Left ventricle myocardium inferior (tissue), 1 donor: ENCODE measurements at regions not wholly inside any gene's neighbourhood (a gene's known extent, or its start where the extent isn't known, plus 50 kb on each side); places are given as distances from the start of the nearest gene placed in this dataset.

Source experiments
- DNase-seq: peaks from one replicate; pipeline ENCODE4 v3.0.0-alpha.2; 2020
- H3K27ac ChIP-seq: fragments of 200-600 bp; replicated peaks from 2 replicates; pipeline ENCODE4 v1.8.0; 2021
- H3K27me3 ChIP-seq: fragments of 200-600 bp; 2 replicates; pipeline ENCODE4 v1.8.0; 2021; ENCODE audit warnings: low read depth
- H3K36me3 ChIP-seq: fragments of 200-600 bp; 2 replicates; pipeline ENCODE4 v1.8.0; 2021
- H3K4me1 ChIP-seq: fragments of 200-600 bp; 2 replicates; pipeline ENCODE4 v1.8.0; 2021
- H3K4me3 ChIP-seq: fragments of 200-600 bp; 2 replicates; pipeline ENCODE4 v1.8.0; 2021; ENCODE audit warnings: mild to moderate bottlenecking, moderate library complexity
- H3K9me3 ChIP-seq: fragments of 200-600 bp; replicated peaks from 2 replicates; pipeline ENCODE4 v1.8.0; 2021
- CTCF ChIP-seq: fragments of 200-600 bp; IDR thresholded peaks from 2 replicates; pipeline ENCODE4 v1.8.0; 2021; ENCODE audit warnings: antibody characterized with exemption, mild to moderate bottlenecking, borderline replicate concordance
- intact Hi-C: fragments of 100-400 bp; cut with micrococcal nuclease; formaldehyde crosslinking; loops from one replicate; pipeline ENCODE4 v1.11.0; 2022
- donor health status: DM: no; HTN: yes; CAD: no; lungs with severe emphysema.

GRCh38 chr13:97057176-97057575, 62.9 kb upstream of the OXGR1 start:
- H3K4me3 ChIP-seq: no peak overlapping the region
- intact Hi-C loops: no loop called here
- peaks cover 16% of the 10 kb centered on the region for H3K9me3 ChIP-seq
- no peaks in the 10 kb centered on the region for H3K27me3 ChIP-seq
- no peaks in the 10 kb centered on the region for H3K4me1 ChIP-seq
- no peak for DNase-seq
- H3K36me3 ChIP-seq: no peaks in the 10 kb centered on the region
- H3K27ac ChIP-seq: no peak overlapping the region
- no peak for TF ChIP-seq CTCF

GRCh38 chr13:97058391-97058790, 64.1 kb upstream of the OXGR1 start:
- no peak for TF ChIP-seq CTCF
- Histone ChIP-seq H3K27ac (no peak overlapping the region), H3K9me3 (peaks cover 16% of the 10 kb centered on the region), H3K36me3 (no peaks in the 10 kb centered on the region), H3K4me3 (no peak overlapping the region), H3K4me1 (no peaks in the 10 kb centered on the region), H3K27me3 (no peaks in the 10 kb centered on the region)
- intact Hi-C loops: no loop called here
- DNase-seq: no peak

- intact Hi-C loops: no loop called here
- Histone ChIP-seq H3K4me1 (no peaks in the 10 kb centered on the region), H3K27me3 (no peaks in the 10 kb centered on the region), H3K9me3 (peaks cover 15% of the 10 kb centered on the region), H3K4me3 (no peak overlapping the region), H3K36me3 (no peaks in the 10 kb centered on the region), H3K27ac (no peak overlapping the region)
- no peak for TF ChIP-seq CTCF
- DNase-seq: no peak
Observed at GRCh38 chr13:97058926-97059325, 64.7 kb upstream of the OXGR1 start.

- Histone ChIP-seq H3K27ac (no peak overlapping the region), H3K27me3 (peaks cover 8% of the 10 kb centered on the region), H3K36me3 (no peaks in the 10 kb centered on the region), H3K9me3 (no peaks in the 10 kb centered on the region), H3K4me1 (no peaks in the 10 kb centered on the region), H3K4me3 (no peak overlapping the region)
- intact Hi-C loops: no loop called here
- TF ChIP-seq CTCF: no peak
- no peak for DNase-seq
Observed at GRCh38 chr13:97067017-97067895, 73.0 kb upstream of the OXGR1 start.

- Histone ChIP-seq H3K4me1 (no peaks in the 10 kb centered on the region), H3K27ac (no peak overlapping the region), H3K27me3 (peaks cover 8% of the 10 kb centered on the region), H3K36me3 (no peaks in the 10 kb centered on the region), H3K4me3 (no peak overlapping the region), H3K9me3 (peaks cover 3% of the 10 kb centered on the region)
- DNase-seq: no peak
- intact Hi-C loops: no loop called here
- no peak for TF ChIP-seq CTCF
Observed at GRCh38 chr13:97068151-97068550, 73.9 kb upstream of the OXGR1 start.
